HEK293T (cell line): ENCODE measurements at regions not wholly inside any gene's neighbourhood (a gene's known extent, or its start where the extent isn't known, plus 50 kb on each side); places are given as distances from the start of the nearest gene placed in this dataset.

Experiments used
- ELF4 ChIP-seq: fragments of 450-650 bp; IDR thresholded peaks from 2 replicates; pipeline ENCODE4 v1.6.1; 2017; ENCODE audit warnings: antibody characterized with exemption
- FOXK2 ChIP-seq: fragments of 450-650 bp; IDR thresholded peaks from 2 replicates; pipeline ENCODE4 v1.6.1; 2016; ENCODE audit warnings: mild to moderate bottlenecking
- LEF1 ChIP-seq: fragments of 450-650 bp; IDR thresholded peaks from 2 replicates; pipeline ENCODE4 v1.6.1; 2017; ENCODE audit warnings: mild to moderate bottlenecking, borderline replicate concordance
- SUZ12 ChIP-seq: fragments of 450-650 bp; IDR thresholded peaks from 2 replicates; pipeline ENCODE4 v1.6.1; 2016; ENCODE audit warnings: mild to moderate bottlenecking

DNA sequence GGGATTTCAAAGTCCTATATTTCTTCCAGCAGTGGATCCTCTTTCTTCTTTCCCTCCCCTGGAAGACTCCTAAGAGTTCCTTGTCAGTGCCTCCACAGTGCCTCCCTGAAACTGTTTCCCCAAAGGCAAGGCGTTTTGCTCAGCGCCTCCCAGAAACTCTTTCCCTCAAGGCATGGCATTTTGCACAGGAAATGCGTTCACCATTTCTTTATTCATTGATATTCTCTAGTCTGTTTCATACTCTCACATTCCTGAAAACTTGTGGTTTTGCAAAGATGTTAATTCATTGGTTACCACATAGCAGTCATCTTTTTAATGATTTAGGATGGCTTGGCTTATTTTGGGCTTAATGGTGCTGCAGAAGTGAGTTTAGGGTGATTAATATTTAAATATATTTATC lies 177.3 kb upstream of the SLC10A2 start:
- TF ChIP-seq ELF4 (no peak), FOXK2 (no peak), SUZ12 (no peak), LEF1 (no peak)
